Prostate gland (tissue), 2 donors: ENCODE measurements at regions not wholly inside any gene's neighbourhood (a gene's known extent, or its start where the extent isn't known, plus 50 kb on each side); places are given as distances from the start of the nearest gene placed in this dataset.
"Not testable (repeated sequence)": the region's sequence is repeated elsewhere in the genome, so short reads cannot be mapped to it uniquely, and the experiment has no call there.

Experiments used
- DNase-seq: peaks from one replicate; pipeline ENCODE4 v3.0.0-alpha.2; 2019; ENCODE audit warnings: low spot score
- H3K27ac ChIP-seq, 2 donors: fragments of 200-600 bp; sonication (generic); 2 replicates each; pipeline ENCODE4 v1.5.1; 2017 to 2019
- H3K27me3 ChIP-seq: fragments of 200-600 bp; sonication (generic); replicated peaks from 2 replicates; pipeline ENCODE4 v1.5.1; 2019; ENCODE audit not compliant: insufficient read depth
- H3K36me3 ChIP-seq, 2 donors: fragments of 200-600 bp; sonication (generic); 1 replicate in 1 of 2; 2 replicates in 1 of 2; pipeline versions ENCODE4 v1.5.1 to v1.8.1; 2017 to 2019
- H3K4me1 ChIP-seq: fragments of 200-600 bp; sonication (generic); replicated peaks from 2 replicates; pipeline ENCODE4 v1.5.1; 2019
- H3K4me3 ChIP-seq, 2 donors: fragments of 200-600 bp; sonication (generic); 2 replicates each; pipeline ENCODE4 v1.5.1; 2017 to 2019
- H3K9me3 ChIP-seq: fragments of 200-600 bp; sonication (generic); 2 replicates; pipeline ENCODE4 v1.5.1; 2017
- POLR2A ChIP-seq: fragments of 450-650 bp; IDR thresholded peaks from one replicate; pipeline ENCODE4 v1.6.1; 2016; ENCODE audit warnings: antibody characterized with exemption, mild to moderate bottlenecking
- POLR2AphosphoS5 ChIP-seq: sonication (generic); formaldehyde crosslinking; IDR thresholded peaks from one replicate; pipeline ENCODE4 v1.6.1; 2017; ENCODE audit warnings: antibody characterized with exemption
- WGBS: methylation state at CpG from one replicate; pipeline ENCODE4 v1.1.5; 2018; 5-methylcytosine and 5-hydroxymethylcytosine counted together
- intact Hi-C: fragments of 100-400 bp; cut with DNase I; formaldehyde crosslinking; loops from one replicate; pipeline ENCODE4 v1.14.2; 2022
- TF ChIP-seq, protein P1 (sequence below), 4 experiments: fragments of 200-600 bp in 2 of 4; fragments of 450-650 bp in 2 of 4; sonication (generic) in 2 of 4; IDR thresholded peaks; 1 replicate in 3 of 4; 2 replicates in 1 of 4; pipeline ENCODE4 v1.5.1; 2016 to 2019; ENCODE audit warnings: antibody characterized with exemption in 4 of 4, mild to moderate bottlenecking in 2 of 4, moderate library complexity in 2 of 4

- intact Hi-C loops, result no loop called here
- Histone ChIP-seq H3K9me3 (no peaks in the 10 kb centered on the region), H3K4me1 (no peaks in the 10 kb centered on the region), H3K36me3 (no peaks in the 10 kb centered on the region), H3K4me3 (no peak overlapping the region), H3K27ac (peak overlapping the region; percentile 33 to 51), H3K27me3 (no peaks in the 10 kb centered on the region)
- DNase-seq, result no peak
- TF ChIP-seq POLR2A, result no peak
- TF ChIP-seq, protein P1, sequence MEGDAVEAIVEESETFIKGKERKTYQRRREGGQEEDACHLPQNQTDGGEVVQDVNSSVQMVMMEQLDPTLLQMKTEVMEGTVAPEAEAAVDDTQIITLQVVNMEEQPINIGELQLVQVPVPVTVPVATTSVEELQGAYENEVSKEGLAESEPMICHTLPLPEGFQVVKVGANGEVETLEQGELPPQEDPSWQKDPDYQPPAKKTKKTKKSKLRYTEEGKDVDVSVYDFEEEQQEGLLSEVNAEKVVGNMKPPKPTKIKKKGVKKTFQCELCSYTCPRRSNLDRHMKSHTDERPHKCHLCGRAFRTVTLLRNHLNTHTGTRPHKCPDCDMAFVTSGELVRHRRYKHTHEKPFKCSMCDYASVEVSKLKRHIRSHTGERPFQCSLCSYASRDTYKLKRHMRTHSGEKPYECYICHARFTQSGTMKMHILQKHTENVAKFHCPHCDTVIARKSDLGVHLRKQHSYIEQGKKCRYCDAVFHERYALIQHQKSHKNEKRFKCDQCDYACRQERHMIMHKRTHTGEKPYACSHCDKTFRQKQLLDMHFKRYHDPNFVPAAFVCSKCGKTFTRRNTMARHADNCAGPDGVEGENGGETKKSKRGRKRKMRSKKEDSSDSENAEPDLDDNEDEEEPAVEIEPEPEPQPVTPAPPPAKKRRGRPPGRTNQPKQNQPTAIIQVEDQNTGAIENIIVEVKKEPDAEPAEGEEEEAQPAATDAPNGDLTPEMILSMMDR (IDR thresholded peaks at IDR 0.05), result no peak
- no peak for TF ChIP-seq POLR2AphosphoS5
- 96% methylated on average over 4 of the region's 4 CpGs for WGBS
These were observed 62.3 kb upstream of the ACYP2 start for GRCh38 chr2:54052825-54053718.

DNA sequence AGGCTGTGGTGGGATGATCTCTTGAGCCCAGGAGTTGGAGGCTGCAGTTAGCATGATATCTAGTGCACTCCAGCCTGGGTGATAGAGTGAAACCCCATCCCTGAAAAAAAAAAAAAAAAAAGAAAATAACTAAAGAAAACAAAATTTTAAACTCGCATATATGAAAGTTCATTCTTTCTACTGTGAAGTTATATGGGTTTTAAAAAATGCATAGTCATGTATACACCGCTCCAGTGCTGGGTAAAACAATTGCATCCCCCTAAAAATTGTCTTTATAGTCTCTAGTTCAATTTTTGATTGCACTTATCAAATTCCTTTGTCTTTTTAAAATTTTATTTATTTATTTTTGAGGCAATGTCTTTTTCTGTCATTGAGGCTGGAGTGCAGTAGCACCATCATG lies 65.0 kb upstream of the ACYP2 start:
- H3K9me3 ChIP-seq, result no peaks in the 10 kb centered on the region
- 99% methylated on average over 2 of the region's 2 CpGs for WGBS
- no peak for DNase-seq
- H3K4me3 ChIP-seq, result no peak overlapping the region
- H3K4me1 ChIP-seq, result no peaks in the 10 kb centered on the region
- H3K27ac ChIP-seq, result no peak overlapping the region
- TF ChIP-seq, protein P1 (IDR thresholded peaks at IDR 0.05), result no peak
- TF ChIP-seq POLR2A (no peak), POLR2AphosphoS5 (no peak)
- no peaks in the 10 kb centered on the region for H3K27me3 ChIP-seq
- intact Hi-C loops, result no loop called here
- H3K36me3 ChIP-seq, result no peaks in the 10 kb centered on the region

DNA sequence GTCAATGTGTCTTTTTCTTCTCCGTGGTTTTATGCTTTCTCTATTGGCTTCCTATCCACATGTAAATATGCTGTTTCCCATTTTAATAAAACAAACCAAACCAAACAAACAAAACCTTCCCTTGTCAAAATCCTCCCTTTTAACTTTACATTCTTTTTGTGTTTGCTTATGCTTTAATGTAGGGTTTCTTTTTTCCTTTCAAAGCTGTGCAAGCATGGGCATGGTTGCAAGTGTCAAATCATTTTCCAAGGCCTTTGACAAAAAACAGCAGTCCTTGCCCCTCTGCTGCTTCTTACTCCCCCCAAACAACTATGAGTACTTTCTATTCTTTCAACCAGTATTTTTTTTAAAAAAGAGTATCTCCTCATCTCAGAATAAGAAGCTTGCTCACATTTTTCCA lies 66.0 kb upstream of the ACYP2 start:
- DNase-seq, result no peak

GRCh38 chr2:54048896-54049295 lies 66.5 kb upstream of the ACYP2 start:
- H3K36me3 ChIP-seq, H3K4me3 ChIP-seq, intact Hi-C loops, H3K9me3 ChIP-seq, H3K4me1 ChIP-seq, H3K27me3 ChIP-seq, DNase-seq: not testable (repeated sequence)
- WGBS, result 39% methylated on average over 7 of the region's 7 CpGs
- H3K27ac ChIP-seq, result peak overlapping the region; percentile 11 to 37

More for the DNA sequence above, 66.0 kb upstream of the ACYP2 start:
- intact Hi-C loops, result no loop called here
- peak overlapping the region; percentile 11 to 37 for H3K27ac ChIP-seq
- no peak overlapping the region for H3K4me3 ChIP-seq
- WGBS, result 34% methylated on average over 1 of the region's 1 CpG
- H3K27me3 ChIP-seq, result no peaks in the 10 kb centered on the region
- TF ChIP-seq, protein P1 (IDR thresholded peaks at IDR 0.05), result no peak
- TF ChIP-seq POLR2AphosphoS5 (no peak), POLR2A (no peak)
- H3K9me3 ChIP-seq, result no peaks in the 10 kb centered on the region
- H3K36me3 ChIP-seq, result no peaks in the 10 kb centered on the region
- no peaks in the 10 kb centered on the region for H3K4me1 ChIP-seq

DNA sequence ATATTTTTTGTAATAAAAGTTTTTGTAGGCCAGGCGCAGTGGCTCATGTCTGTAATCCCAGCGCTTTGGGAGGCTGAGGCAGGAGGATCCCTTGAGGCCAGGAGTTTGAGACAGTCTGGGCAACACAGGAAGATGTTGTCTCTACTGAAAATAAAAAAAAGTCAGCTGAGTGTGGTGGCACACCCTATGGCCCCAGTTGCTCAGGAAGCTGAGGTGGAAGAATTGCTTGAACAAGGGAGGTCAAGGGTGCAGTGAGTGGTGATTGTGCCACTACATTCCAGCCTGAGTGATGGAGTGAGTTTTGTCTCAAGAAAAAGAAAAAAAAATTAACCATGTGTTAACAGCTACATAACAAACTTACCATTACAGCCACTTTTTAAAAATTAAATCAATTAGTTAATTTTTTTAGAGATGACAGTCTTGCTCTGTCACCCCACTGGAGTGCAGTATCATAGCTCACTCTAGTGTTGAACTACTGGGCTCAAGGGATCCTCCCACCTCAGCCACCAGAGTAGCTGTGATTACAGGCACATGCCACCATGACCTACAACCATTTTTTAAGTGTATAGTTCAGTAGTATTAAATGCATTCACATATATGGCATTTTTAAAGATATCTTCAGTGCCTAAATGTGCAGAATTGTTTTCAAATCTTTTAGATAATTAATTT lies 67.2 kb upstream of the ACYP2 start:
- Histone ChIP-seq H3K27ac (no peak overlapping the region), H3K27me3 (no peaks in the 10 kb centered on the region), H3K9me3 (no peaks in the 10 kb centered on the region), H3K4me1 (no peaks in the 10 kb centered on the region), H3K36me3 (no peaks in the 10 kb centered on the region), H3K4me3 (no peak overlapping the region)
- WGBS, result 95% methylated on average over 2 of the region's 2 CpGs
- no peak for TF ChIP-seq POLR2A
- no peak for TF ChIP-seq POLR2AphosphoS5
- TF ChIP-seq, protein P1 (IDR thresholded peaks at IDR 0.05), result no peak
- DNase-seq, result no peak
- intact Hi-C loops, result no loop called here
